Neural cell (in vitro differentiated cells): ENCODE measurements at regions not wholly inside any gene's neighbourhood (a gene's known extent, or its start where the extent isn't known, plus 50 kb on each side); places are given as distances from the start of the nearest gene placed in this dataset.

ENCODE experiments used
- H2AFZ ChIP-seq: fragments of 200-600, 300-800 bp; sonication (generic), shearing (Covaris generic); 2 replicates; pipeline ENCODE4 v1.6.0; 2014; ENCODE audit warnings: low read depth, mild to moderate bottlenecking, antibody characterized with exemption, low read length, moderate library complexity
- H3F3A ChIP-seq: fragments of 200-600 bp; shearing (Covaris generic); 2 replicates; pipeline ENCODE4 v1.6.1; 2016; ENCODE audit warnings: mild to moderate bottlenecking, moderate library complexity, mixed read lengths, antibody characterized with exemption, low read length; ENCODE audit not compliant: insufficient read depth, poor library complexity, severe bottlenecking
- H3K27ac ChIP-seq: fragments of 200-600, 300-800 bp; sonication (generic), shearing (Covaris generic); 2 replicates; pipeline ENCODE4 v1.5.1; 2014; ENCODE audit warnings: mild to moderate bottlenecking, low read length, moderate library complexity
- H3K27me3 ChIP-seq: fragments of 300-800, 200-600 bp; sonication (generic), shearing (Covaris generic); 2 replicates; pipeline ENCODE4 v1.6.0; 2014; ENCODE audit warnings: mild to moderate bottlenecking, low read depth, low read length, moderate library complexity; ENCODE audit not compliant: insufficient read depth
- H3K36me3 ChIP-seq: fragments of 300-800, 200-600 bp; sonication (generic), shearing (Covaris generic); 2 replicates; pipeline ENCODE4 v1.5.1; 2014; ENCODE audit warnings: mild to moderate bottlenecking, antibody characterized with exemption, low read length, moderate library complexity; ENCODE audit not compliant: insufficient read depth
- H3K4me2 ChIP-seq: fragments of 300-800, 200-600 bp; sonication (generic), shearing (Covaris generic); 2 replicates; pipeline ENCODE4 v1.6.0; 2014; ENCODE audit warnings: mild to moderate bottlenecking, low read length
- H3K4me3 ChIP-seq: fragments of 300-800, 200-600 bp; sonication (generic), shearing (Covaris generic); 2 replicates; pipeline ENCODE4 v1.5.1; 2014; ENCODE audit warnings: mild to moderate bottlenecking, low read length, moderate library complexity
- H3K79me2 ChIP-seq: fragments of 200-600 bp; shearing (Covaris generic); replicated peaks from 2 replicates; pipeline ENCODE4 v1.6.0; 2014; ENCODE audit warnings: mild to moderate bottlenecking, low read length, moderate library complexity; ENCODE audit not compliant: insufficient read depth
- H3K9ac ChIP-seq: fragments of 300-800, 200-600 bp; sonication (generic), shearing (Covaris generic); 2 replicates; pipeline ENCODE4 v1.6.1; 2016; ENCODE audit warnings: mild to moderate bottlenecking, low read length, mixed read lengths
- H3K9me2 ChIP-seq: fragments of 200-600 bp; shearing (Covaris generic); 2 replicates; pipeline ENCODE4 v1.6.1; 2016; ENCODE audit warnings: mild to moderate bottlenecking, low read length, mixed read lengths; ENCODE audit not compliant: insufficient read depth
- H3K9me3 ChIP-seq: fragments of 200-600, 300-800 bp; sonication (generic), shearing (Covaris generic); 2 replicates; pipeline ENCODE4 v1.6.1; 2016; ENCODE audit warnings: mild to moderate bottlenecking, mixed run types, low read length, moderate library complexity, mixed read lengths
- H4K20me1 ChIP-seq: fragments of 200-600 bp; shearing (Covaris generic); 2 replicates; pipeline ENCODE4 v1.6.1; 2016; ENCODE audit warnings: mild to moderate bottlenecking, mixed run types; ENCODE audit not compliant: insufficient read depth
- EP300 ChIP-seq: fragments of 450-650 bp; conservative IDR thresholded peaks from 2 replicates; pipeline ENCODE4 v1.6.1; 2014; ENCODE audit warnings: antibody characterized with exemption, mild to moderate bottlenecking, moderate library complexity; ENCODE audit not compliant: poor library complexity, severe bottlenecking
- EZH2 ChIP-seq: fragments of 200-600, 300-800 bp; shearing (Covaris generic), sonication (generic); IDR thresholded peaks from 2 replicates; pipeline ENCODE4 v1.6.1; 2014; ENCODE audit warnings: antibody characterized with exemption, low read length, borderline replicate concordance, mild to moderate bottlenecking; ENCODE audit not compliant: insufficient read depth, poor library complexity, severe bottlenecking
- MXI1 ChIP-seq: fragments of 450-650 bp; conservative IDR thresholded peaks from 2 replicates; pipeline ENCODE4 v1.6.1; 2014; ENCODE audit warnings: antibody characterized with exemption, mild to moderate bottlenecking; ENCODE audit not compliant: poor library complexity, severe bottlenecking
- RAD21 ChIP-seq: fragments of 450-650 bp; conservative IDR thresholded peaks from 2 replicates; pipeline ENCODE4 v1.6.1; 2014; ENCODE audit warnings: antibody characterized with exemption, mild to moderate bottlenecking, moderate library complexity
- SMC3 ChIP-seq: fragments of 450-650 bp; conservative IDR thresholded peaks from 2 replicates; pipeline ENCODE4 v1.6.1; 2014; ENCODE audit warnings: antibody characterized with exemption, mild to moderate bottlenecking, moderate library complexity; ENCODE audit not compliant: poor library complexity
- TF ChIP-seq, protein P1 (sequence below): IDR thresholded peaks from 2 replicates; pipeline ENCODE4 v1.6.1; 2012; ENCODE audit warnings: borderline replicate concordance
- TF ChIP-seq, protein P2 (sequence below): fragments of 450-650 bp; IDR thresholded peaks from 2 replicates; pipeline ENCODE4 v1.5.1; 2014; ENCODE audit warnings: antibody characterized with exemption, mild to moderate bottlenecking, moderate library complexity; ENCODE audit not compliant: poor library complexity, severe bottlenecking

DNA sequence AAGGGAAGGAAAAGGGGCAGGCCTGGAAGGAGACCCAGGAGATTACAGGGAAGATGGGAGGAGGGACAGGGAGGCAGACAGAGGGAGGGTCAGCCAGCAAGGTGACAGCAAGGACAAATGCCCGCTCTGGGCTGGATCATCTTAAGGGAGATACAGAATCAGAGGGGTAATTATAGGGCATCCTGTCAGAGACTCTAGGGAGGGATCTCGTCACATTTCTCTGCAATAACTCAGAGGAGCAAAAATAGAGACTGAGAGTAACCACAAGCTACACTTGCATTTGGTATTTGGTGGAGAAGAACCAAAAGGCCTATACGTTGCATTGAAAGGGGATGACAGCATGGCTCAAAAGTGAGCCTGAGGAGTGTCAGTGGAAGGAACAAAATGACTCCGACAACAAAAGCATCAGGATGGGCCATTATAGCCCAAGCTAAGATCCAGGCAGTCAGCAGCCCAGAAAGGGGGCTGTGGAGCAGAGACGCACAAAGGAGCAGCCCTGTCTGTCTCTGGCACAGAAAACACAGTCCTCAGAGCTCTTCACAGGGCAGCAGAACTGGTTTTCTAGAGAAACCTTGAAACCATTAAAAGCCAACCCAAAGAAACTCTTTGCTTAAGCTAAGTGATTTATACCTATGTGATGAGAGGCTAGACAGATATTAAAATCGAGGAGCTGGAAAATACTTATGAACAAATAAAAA lies 430.2 kb upstream of the VSTM2A start:
- Histone ChIP-seq H3K9me3 (no peaks in the 10 kb centered on the region), H4K20me1 (no peaks in the 10 kb centered on the region), H2AFZ (no peak overlapping the region), H3F3A (no peaks in the 10 kb centered on the region), H3K36me3 (no peaks in the 10 kb centered on the region), H3K79me2 (no peaks in the 10 kb centered on the region), H3K9ac (no peak overlapping the region), H3K27ac (no peak overlapping the region), H3K27me3 (no peaks in the 10 kb centered on the region), H3K4me2 (no peak overlapping the region), H3K9me2 (no peaks in the 10 kb centered on the region), H3K4me3 (no peak overlapping the region)
- TF ChIP-seq EZH2, result no peak

DNA sequence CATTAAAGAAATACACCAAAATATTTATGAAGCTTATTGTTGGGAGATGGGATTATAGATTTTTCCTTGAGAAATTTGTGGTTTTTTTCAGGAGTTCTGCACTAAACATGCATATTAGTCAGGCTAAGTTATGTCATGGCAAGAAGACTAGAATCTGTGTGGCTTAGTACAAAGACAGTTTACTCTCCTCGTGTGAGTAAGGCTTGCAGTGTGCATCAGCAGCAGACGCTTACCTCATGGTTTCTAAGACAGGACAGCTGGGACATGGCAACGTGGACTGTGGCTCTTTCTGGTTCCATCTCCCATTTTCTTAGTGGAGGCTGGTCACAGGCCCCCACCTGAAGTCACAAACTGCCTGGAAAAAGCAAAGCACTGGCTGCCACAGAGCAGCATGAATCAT lies 429.6 kb upstream of the VSTM2A start:
- Histone ChIP-seq H3K4me2 (no peak overlapping the region), H3K9me2 (no peaks in the 10 kb centered on the region), H3F3A (no peaks in the 10 kb centered on the region), H2AFZ (no peak overlapping the region), H3K4me3 (no peak overlapping the region), H4K20me1 (no peaks in the 10 kb centered on the region), H3K27me3 (no peaks in the 10 kb centered on the region), H3K9me3 (no peaks in the 10 kb centered on the region), H3K36me3 (no peaks in the 10 kb centered on the region), H3K79me2 (no peaks in the 10 kb centered on the region), H3K27ac (no peak overlapping the region), H3K9ac (no peak overlapping the region)
- TF ChIP-seq EZH2 (no peak), RAD21 (no peak), SMC3 (no peak), MXI1 (no peak), EP300 (no peak)
- TF ChIP-seq, protein P1, sequence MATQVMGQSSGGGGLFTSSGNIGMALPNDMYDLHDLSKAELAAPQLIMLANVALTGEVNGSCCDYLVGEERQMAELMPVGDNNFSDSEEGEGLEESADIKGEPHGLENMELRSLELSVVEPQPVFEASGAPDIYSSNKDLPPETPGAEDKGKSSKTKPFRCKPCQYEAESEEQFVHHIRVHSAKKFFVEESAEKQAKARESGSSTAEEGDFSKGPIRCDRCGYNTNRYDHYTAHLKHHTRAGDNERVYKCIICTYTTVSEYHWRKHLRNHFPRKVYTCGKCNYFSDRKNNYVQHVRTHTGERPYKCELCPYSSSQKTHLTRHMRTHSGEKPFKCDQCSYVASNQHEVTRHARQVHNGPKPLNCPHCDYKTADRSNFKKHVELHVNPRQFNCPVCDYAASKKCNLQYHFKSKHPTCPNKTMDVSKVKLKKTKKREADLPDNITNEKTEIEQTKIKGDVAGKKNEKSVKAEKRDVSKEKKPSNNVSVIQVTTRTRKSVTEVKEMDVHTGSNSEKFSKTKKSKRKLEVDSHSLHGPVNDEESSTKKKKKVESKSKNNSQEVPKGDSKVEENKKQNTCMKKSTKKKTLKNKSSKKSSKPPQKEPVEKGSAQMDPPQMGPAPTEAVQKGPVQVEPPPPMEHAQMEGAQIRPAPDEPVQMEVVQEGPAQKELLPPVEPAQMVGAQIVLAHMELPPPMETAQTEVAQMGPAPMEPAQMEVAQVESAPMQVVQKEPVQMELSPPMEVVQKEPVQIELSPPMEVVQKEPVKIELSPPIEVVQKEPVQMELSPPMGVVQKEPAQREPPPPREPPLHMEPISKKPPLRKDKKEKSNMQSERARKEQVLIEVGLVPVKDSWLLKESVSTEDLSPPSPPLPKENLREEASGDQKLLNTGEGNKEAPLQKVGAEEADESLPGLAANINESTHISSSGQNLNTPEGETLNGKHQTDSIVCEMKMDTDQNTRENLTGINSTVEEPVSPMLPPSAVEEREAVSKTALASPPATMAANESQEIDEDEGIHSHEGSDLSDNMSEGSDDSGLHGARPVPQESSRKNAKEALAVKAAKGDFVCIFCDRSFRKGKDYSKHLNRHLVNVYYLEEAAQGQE, result no peak
- TF ChIP-seq, protein P2, sequence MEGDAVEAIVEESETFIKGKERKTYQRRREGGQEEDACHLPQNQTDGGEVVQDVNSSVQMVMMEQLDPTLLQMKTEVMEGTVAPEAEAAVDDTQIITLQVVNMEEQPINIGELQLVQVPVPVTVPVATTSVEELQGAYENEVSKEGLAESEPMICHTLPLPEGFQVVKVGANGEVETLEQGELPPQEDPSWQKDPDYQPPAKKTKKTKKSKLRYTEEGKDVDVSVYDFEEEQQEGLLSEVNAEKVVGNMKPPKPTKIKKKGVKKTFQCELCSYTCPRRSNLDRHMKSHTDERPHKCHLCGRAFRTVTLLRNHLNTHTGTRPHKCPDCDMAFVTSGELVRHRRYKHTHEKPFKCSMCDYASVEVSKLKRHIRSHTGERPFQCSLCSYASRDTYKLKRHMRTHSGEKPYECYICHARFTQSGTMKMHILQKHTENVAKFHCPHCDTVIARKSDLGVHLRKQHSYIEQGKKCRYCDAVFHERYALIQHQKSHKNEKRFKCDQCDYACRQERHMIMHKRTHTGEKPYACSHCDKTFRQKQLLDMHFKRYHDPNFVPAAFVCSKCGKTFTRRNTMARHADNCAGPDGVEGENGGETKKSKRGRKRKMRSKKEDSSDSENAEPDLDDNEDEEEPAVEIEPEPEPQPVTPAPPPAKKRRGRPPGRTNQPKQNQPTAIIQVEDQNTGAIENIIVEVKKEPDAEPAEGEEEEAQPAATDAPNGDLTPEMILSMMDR, result no peak
